Activated naive CD4-positive, alpha-beta T cell treated with anti-CD3 and anti-CD28 coated beads for 36 hours (primary cell): ENCODE measurements at regions not wholly inside any gene's neighbourhood (a gene's known extent, or its start where the extent isn't known, plus 50 kb on each side); places are given as distances from the start of the nearest gene placed in this dataset.

ENCODE experiments used
- CTCF ChIA-PET: fragments of 350-600 bp; sonication (Branson Sonifier 250); formaldehyde crosslinking; loops from one replicate; lab custom pipeline; 2021; ENCODE audit warnings: antibody characterized with exemption; lab: Charles Lee
- DNase-seq: peaks from one replicate; pipeline ENCODE4 v3.0.0-alpha.2; 2020
- H3K27ac Mint-ChIP-seq: one replicate; pipeline ENCODE4 v1.8.0; 2021; ENCODE audit warnings: mild to moderate bottlenecking, mixed read lengths
- H3K27me3 Mint-ChIP-seq: one replicate; pipeline ENCODE4 v1.8.0; 2021; ENCODE audit warnings: low read depth, mixed read lengths
- H3K36me3 Mint-ChIP-seq: one replicate; pipeline ENCODE4 v1.8.0; 2021; ENCODE audit warnings: low read depth, mixed read lengths
- H3K4me1 Mint-ChIP-seq: one replicate; pipeline ENCODE4 v1.8.0; 2021; ENCODE audit warnings: low read depth, mixed read lengths
- H3K4me3 Mint-ChIP-seq: one replicate; pipeline ENCODE4 v1.8.0; 2021; ENCODE audit warnings: mild to moderate bottlenecking, moderate library complexity, mixed read lengths
- H3K9me3 Mint-ChIP-seq: one replicate; pipeline ENCODE4 v1.8.0; 2021; ENCODE audit warnings: mixed read lengths
- intact Hi-C: fragments of 100-400 bp; cut with micrococcal nuclease; formaldehyde crosslinking; loops from one replicate; pipeline ENCODE4 v1.15.1; 2023

DNA sequence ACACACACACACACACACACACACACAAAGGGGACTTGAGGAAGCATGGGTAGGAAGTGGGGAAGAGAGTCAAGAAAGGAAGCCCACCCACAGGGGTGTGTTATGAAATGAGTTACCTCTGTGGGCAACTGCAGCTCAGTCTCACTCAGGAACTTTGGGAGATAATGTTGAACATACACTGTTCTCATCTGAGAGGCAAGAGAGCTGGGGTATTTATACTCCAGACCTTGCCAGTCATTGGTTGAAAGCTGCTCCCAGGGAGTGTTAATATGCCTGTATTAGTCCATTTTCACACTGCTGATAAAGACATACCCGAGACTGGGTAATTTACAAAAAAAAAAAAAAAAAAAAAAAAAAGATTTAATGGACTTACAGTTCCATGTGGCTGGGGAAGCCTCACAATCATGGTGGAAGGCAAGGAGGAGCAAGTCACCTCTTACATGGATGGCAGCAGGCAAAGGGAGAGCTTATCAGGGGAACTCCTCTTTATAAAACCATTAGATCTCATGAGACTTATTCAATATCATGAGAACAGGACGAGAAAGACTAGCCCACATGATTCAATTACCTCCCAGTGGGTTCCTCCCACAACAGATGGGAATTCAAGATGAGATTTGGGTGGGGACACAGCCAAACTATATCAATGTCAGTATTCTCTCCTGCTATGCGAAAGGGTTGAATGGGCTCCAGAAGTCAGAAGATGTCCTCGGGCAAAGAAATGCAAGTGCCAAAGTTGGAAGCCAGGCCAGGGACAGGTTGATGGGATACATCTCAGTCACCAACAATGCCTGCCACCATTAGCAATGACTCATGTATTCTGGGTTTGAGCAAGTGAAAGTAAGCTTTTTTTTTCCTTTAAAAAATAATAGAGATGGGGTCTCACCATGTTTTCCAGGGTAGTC, 270.5 kb downstream of the MRTFB start:
- Mint-ChIP-seq H3K9me3 (peaks cover 17% of the 10 kb centered on the region), H3K4me3 (no peak overlapping the region), H3K4me1 (no peaks in the 10 kb centered on the region), H3K27me3 (no peaks in the 10 kb centered on the region), H3K27ac (no peak overlapping the region), H3K36me3 (peaks cover 2% of the 10 kb centered on the region)
- CTCF ChIA-PET, result interaction anchor here (0.6 kb wide), 3 partner anchors 162 to 305 kb away, joined by 3 to 6 read pairs (median 4); no protein-coding TSS in a partner anchor
- no peak for DNase-seq
- intact Hi-C loops, result no loop called here

DNA sequence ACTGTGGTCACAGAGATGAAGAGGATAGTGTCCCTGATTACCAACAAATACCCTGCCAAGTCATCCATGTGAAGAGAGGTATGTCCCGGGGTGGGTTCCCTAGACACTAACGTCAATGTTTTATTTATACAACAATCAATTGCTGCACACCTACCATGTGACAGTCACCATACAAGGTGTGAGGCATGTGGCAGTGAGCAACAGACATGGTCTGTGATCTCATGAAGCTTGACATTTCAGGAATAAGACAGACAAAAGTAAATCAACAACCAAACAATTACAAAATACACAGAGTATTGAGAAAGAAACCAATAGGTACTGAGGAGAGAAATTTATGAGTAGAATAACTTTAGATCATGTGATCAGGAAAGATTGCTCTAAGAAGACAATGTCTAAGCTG, 268.6 kb downstream of the MRTFB start:
- no peak overlapping the region for H3K4me3 Mint-ChIP-seq
- intact Hi-C loops, result no loop called here
- CTCF ChIA-PET, result no interaction called here
- no peaks in the 10 kb centered on the region for H3K27me3 Mint-ChIP-seq
- H3K27ac Mint-ChIP-seq, result no peak overlapping the region
- H3K4me1 Mint-ChIP-seq, result no peaks in the 10 kb centered on the region
- peaks cover 18% of the 10 kb centered on the region for H3K9me3 Mint-ChIP-seq
- no peak for DNase-seq
- H3K36me3 Mint-ChIP-seq, result peaks cover 2% of the 10 kb centered on the region

DNA sequence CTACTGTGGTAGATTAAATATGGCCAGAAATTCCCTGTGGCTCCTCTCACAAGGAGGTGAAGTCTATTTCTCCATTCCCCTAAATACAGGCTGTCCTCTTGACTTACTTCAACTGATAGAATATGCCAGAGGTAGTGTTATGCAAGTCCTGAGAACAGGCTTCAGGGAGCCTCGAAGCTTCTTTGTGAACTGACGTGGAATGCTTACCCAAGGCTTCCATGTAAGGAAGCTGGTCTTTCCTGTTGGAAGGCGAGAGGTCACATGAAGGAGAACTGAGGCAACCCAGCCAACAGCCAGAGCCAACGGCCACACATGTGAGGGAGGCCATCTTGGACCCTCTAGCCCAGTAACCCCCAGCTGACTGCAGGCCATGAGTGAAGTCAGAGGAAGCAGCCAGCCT, 267.9 kb downstream of the MRTFB start:
- Mint-ChIP-seq H3K9me3 (peaks cover 18% of the 10 kb centered on the region), H3K27me3 (no peaks in the 10 kb centered on the region), H3K27ac (no peak overlapping the region), H3K36me3 (peaks cover 2% of the 10 kb centered on the region), H3K4me3 (no peak overlapping the region), H3K4me1 (no peaks in the 10 kb centered on the region)
- intact Hi-C loops, result no loop called here
- CTCF ChIA-PET, result no interaction called here
- DNase-seq, result no peak

DNA sequence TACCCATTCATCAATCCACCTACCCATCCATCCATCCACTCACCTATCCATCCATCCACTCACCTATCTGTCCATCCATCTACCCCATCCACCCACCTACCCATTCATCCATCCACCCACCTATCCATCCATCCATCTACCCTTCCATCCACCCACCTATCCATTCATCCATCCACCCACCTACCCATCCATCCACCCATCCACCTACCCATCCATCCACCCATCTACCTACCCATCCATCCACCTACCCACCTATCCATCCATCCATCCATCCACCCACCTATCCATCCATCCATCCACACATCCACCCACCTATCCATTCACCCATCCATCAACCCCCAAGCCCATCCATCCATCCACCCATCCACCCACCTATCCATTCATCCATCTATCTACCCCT, 267.1 kb downstream of the MRTFB start:
- CTCF ChIA-PET, result no interaction called here
- DNase-seq, result no peak
- Mint-ChIP-seq H3K27ac (no peak overlapping the region), H3K36me3 (peaks cover 2% of the 10 kb centered on the region), H3K9me3 (peaks cover 18% of the 10 kb centered on the region), H3K4me3 (no peak overlapping the region), H3K4me1 (no peaks in the 10 kb centered on the region), H3K27me3 (no peaks in the 10 kb centered on the region)
- intact Hi-C loops, result no loop called here

DNA sequence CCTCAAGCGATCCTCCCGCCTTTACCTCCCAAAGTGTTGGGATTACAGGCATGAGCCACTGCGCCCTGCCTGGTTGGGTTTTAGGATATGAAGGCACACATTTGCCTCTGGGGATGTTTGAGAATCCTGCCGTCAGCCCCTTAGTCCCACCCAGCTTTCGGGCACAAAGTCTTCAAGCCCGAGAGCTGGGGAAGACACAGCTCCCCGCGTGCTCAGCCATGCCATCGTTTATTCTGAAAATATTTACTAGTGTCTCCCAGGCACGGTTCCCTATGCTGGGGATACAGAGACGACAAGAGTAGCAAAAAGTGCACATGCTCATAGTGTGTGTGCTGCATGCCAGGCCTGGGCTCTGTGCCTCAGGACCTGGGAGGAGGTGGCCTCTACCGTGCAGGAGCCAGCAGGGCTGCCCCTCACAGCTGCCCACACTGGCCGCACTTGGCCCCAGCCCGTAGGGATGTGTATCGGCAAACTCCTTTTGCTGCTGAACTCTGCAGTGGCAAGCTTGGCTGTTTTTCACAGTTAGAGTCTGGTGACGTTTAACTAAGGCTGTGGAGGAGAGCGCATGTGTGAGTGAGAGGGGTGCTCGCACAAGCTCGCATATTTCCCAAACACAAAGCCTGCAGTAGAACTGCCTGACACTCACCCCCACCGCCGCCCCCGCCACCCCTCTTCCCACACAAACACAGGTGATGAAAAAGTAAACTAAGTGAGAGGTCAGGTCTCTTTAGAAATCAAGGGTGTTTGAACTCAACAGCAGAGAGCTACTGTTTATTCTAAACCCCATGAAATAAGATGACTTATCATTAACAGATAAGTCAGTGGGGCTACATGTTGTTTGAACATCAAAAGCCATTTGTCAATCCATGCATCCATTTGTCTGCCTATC, 266.4 kb downstream of the MRTFB start:
- no peak overlapping the region for H3K4me3 Mint-ChIP-seq

DNA sequence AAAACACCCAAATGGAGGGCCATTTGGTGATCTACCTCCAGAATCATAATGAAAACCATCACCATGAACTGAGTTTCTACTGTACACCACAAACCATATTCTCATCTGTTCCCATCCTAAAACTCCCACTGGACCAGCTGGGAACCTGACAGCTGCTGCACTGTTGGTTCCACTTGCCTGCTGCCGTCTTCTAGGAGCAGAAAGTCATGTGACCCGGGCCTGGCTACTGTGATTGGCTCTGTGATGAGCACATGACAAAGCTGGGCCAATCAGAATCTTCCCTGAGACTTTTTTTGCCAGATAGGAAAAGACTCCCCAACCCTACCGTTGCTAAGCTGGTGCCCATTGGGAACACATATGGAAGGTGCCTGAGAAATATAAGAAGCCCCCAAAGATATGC, 264.2 kb downstream of the MRTFB start:
- H3K9me3 Mint-ChIP-seq, result peaks cover 4% of the 10 kb centered on the region
- no peak overlapping the region for H3K27ac Mint-ChIP-seq
- DNase-seq, result no peak
- no peaks in the 10 kb centered on the region for H3K36me3 Mint-ChIP-seq
- H3K4me1 Mint-ChIP-seq, result no peaks in the 10 kb centered on the region
- no peak overlapping the region for H3K4me3 Mint-ChIP-seq
- intact Hi-C loops, result no loop called here
- CTCF ChIA-PET, result no interaction called here
- no peaks in the 10 kb centered on the region for H3K27me3 Mint-ChIP-seq

More for the DNA sequence above, 266.4 kb downstream of the MRTFB start:
- H3K27ac Mint-ChIP-seq, result no peak overlapping the region
- H3K9me3 Mint-ChIP-seq, result peaks cover 12% of the 10 kb centered on the region
- H3K4me1 Mint-ChIP-seq, result no peaks in the 10 kb centered on the region
- CTCF ChIA-PET, result no interaction called here
- no peaks in the 10 kb centered on the region for H3K36me3 Mint-ChIP-seq
- H3K27me3 Mint-ChIP-seq, result no peaks in the 10 kb centered on the region
- DNase-seq, result no peak
- intact Hi-C loops, result no loop called here

DNA sequence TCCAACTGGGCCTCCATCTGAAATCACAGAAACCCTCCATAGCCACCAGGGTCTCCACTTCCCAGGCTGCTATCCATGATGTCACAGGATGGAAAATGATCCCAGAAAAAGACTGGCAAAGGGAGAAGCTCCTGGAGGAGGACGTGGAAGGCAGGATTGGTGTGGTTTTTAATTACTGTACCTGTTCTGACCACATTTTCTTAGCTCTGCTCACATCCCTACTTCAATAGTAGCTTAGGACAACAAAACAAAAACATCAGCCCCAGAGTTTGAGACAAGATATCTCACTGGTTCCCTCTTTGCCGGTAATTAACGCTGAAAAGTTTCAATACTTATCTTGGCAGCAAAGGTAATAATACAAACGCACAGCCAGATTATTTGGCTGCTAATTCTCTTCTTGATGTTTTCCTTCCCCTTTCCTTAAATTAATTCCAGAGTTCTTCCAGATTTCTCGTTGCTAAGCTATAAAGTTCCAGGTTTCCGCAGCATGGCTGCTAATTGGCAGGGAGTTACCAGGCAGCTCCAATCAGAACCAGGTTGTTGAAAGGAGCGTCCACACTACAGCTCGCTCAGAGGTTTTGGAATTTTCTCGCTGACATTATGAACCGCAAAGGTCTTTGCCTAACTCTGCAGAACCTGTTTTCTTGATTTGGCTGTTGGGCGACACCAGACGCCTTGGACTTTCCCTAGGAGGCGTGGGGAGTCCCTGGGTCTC, 263.4 kb downstream of the MRTFB start:
- DNase-seq, result no peak
- CTCF ChIA-PET, result no interaction called here
- Mint-ChIP-seq H3K4me1 (peaks cover 5% of the 10 kb centered on the region), H3K9me3 (peaks cover 4% of the 10 kb centered on the region), H3K27me3 (no peaks in the 10 kb centered on the region), H3K27ac (no peak overlapping the region), H3K4me3 (no peak overlapping the region), H3K36me3 (no peaks in the 10 kb centered on the region)
- intact Hi-C loops, result no loop called here

DNA sequence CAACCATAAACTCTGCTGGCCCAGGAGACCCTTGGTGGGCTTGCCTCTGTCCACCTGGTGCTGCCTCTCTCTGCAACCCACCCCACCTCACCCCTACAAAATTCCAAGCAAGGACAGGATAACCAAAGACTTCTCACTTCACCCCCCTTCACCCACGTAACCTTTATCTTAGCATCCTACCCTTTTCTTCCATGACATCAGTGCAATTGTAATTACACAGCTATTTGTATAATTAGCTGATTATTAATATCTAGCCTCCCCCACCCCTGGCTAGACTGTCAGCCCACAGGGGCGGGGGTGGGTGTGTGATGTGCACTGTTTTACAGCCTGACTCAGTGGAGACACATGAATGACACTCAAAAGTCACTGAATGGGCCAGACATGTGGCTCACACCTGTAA, 262.2 kb downstream of the MRTFB start:
- Mint-ChIP-seq H3K4me1 (peaks cover 8% of the 10 kb centered on the region), H3K4me3 (no peak overlapping the region), H3K9me3 (peaks cover 4% of the 10 kb centered on the region), H3K27me3 (no peaks in the 10 kb centered on the region), H3K36me3 (no peaks in the 10 kb centered on the region), H3K27ac (no peak overlapping the region)
- CTCF ChIA-PET, result no interaction called here
- intact Hi-C loops, result no loop called here
- no peak for DNase-seq

DNA sequence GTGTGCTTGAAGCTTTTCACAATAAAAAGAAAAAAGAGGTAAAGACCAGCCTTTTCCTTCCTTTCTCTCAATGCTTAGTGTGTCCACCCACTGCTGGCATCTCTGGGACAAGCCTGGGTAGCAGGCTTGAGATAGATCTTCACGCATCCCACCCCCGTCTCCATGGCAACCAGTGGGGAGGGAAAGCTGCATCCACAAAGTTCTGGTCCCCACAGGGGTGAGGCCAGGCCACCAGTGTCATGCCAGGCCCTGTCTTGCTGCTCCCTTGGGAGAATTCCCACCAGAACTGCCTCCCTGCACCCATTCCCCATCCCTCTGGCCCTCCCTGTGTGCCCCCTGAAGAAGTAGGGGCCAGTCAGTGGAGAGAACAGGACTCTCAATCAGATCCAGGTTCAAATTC, 259.9 kb downstream of the MRTFB start:
- Mint-ChIP-seq H3K27me3 (no peaks in the 10 kb centered on the region), H3K27ac (no peak overlapping the region), H3K9me3 (peaks cover 4% of the 10 kb centered on the region), H3K4me3 (no peak overlapping the region), H3K4me1 (peaks cover 9% of the 10 kb centered on the region), H3K36me3 (no peaks in the 10 kb centered on the region)
- CTCF ChIA-PET, result no interaction called here
- intact Hi-C loops, result no loop called here
- no peak for DNase-seq

DNA sequence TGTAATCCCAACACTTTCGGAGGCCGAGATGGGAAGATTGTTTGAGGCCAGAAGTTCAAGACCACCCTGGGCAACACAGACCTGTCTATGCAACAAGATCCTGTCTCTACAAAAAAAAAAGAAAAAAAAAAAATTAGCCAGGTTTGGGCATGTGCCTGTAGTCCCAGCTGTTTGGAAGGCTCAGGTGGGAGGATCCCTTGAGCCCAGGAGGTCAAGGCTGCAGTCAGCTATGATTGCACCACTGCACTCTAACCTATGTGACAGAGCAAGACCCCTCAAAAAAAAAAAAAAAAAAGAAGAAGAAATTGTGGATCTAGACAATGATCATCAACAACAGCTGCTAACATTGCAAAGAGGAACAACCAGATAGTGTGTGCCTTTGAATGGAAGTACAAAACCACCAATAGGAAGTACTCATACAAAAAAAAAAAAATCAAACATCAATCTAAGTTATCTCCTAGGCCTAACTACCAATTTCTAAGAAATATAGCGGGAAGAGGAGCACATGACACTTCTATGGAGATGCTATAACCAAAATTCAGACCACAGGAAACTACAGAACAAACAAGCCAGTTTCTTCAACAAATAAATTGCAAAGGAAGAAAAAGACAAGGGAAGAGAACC, 258.7 kb downstream of the MRTFB start:
- H3K4me1 Mint-ChIP-seq, result peaks cover 9% of the 10 kb centered on the region
- DNase-seq, result no peak
- CTCF ChIA-PET, result interaction anchor here (0.6 to 0.7 kb wide), 3 partner anchors 20 to 481 kb away, joined by 3 to 4 read pairs (median 4); no protein-coding TSS in a partner anchor
- no peaks in the 10 kb centered on the region for H3K36me3 Mint-ChIP-seq
- intact Hi-C loops, result no loop called here
- no peak overlapping the region for H3K4me3 Mint-ChIP-seq
- no peak overlapping the region for H3K27ac Mint-ChIP-seq
- no peaks in the 10 kb centered on the region for H3K9me3 Mint-ChIP-seq
- H3K27me3 Mint-ChIP-seq, result no peaks in the 10 kb centered on the region

DNA sequence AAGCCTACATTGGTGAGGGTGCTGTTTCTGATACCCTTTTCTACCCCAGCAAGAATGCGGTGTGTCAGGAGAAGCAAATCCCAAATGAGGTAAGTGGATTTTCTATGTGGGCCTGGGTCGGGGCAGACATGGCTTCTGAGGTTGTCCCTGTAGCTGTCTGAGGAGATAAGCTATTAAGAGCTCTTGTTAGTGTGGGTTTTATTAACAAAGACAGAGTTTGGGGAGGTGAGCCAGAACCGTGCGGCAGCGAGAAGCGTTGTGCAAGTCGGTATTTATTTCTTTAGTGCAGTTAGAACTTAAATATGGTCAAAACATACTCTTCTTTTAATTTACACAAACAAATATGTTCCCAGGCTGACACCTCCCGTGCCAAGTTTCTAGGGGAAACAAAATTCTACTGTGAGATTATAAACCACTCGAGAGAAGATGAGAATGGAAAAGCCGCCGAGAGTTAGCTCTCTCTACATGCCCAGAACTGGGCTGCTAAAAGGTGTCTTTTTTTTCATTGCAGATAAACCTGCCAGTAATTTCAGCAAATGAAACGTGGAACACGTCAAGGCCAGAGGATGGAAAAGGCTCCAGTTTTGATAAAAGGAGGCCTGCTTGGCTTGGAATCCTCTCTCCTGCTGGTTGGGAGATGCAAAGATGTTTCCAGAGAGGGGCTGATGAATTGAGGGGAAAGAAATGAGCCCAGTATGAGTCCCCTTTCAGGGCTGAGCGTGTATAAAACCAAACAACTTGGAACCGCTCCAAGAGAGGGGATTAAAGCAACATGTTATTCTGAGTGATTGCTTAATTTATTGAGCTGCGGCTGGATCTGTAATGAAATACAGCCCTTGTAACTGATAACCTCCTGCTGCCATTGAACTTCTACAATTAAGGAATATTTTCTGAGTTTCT, 254.6 kb downstream of the MRTFB start:
- no peaks in the 10 kb centered on the region for H3K36me3 Mint-ChIP-seq
- H3K27me3 Mint-ChIP-seq, result no peaks in the 10 kb centered on the region
- peaks cover 9% of the 10 kb centered on the region for H3K4me1 Mint-ChIP-seq
- intact Hi-C loops, result no loop called here
- H3K4me3 Mint-ChIP-seq, result no peak overlapping the region
- H3K9me3 Mint-ChIP-seq, result no peaks in the 10 kb centered on the region
- CTCF ChIA-PET, result interaction anchor here (0.7 kb wide), 1 partner anchor 163 kb away, joined by 3 read pairs; no protein-coding TSS in a partner anchor
- H3K27ac Mint-ChIP-seq, result no peak overlapping the region
- DNase-seq, result no peak
